Effector CD8-positive, alpha-beta T cell (primary cell): ENCODE measurements at regions not wholly inside any gene's neighbourhood (a gene's known extent, or its start where the extent isn't known, plus 50 kb on each side); places are given as distances from the start of the nearest gene placed in this dataset.
"Not testable (repeated sequence)": the region's sequence is repeated elsewhere in the genome, so short reads cannot be mapped to it uniquely, and the experiment has no call there.

Source experiments
- DNase-seq: peaks from one replicate; lab custom pipeline; 2025; lab: John Stamatoyannopoulos, UW

GRCh38 chr12:9372202-9372601, 164.0 kb upstream of the PZP start:
- DNase-seq, result no peak

DNA sequence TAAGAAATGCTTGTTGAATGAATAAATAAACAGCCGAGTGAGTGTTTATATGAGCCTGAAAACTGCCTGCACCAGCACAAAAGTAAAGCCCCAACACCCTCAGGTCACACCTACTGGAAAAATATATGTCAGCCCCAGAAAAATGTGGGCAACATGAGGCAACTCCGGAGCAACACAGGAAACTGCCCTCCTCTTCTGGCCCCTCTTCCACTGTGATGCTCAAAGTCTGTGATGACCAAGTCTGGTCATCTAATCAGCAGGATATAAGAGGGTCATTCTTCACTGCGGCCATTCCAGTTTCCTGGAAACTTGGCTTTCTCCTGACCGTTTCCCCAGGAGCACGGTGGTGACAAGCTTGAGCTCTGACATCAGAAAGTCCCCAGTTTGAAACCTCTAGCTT, 159.6 kb upstream of the PZP start:
- DNase-seq, result no peak

DNA sequence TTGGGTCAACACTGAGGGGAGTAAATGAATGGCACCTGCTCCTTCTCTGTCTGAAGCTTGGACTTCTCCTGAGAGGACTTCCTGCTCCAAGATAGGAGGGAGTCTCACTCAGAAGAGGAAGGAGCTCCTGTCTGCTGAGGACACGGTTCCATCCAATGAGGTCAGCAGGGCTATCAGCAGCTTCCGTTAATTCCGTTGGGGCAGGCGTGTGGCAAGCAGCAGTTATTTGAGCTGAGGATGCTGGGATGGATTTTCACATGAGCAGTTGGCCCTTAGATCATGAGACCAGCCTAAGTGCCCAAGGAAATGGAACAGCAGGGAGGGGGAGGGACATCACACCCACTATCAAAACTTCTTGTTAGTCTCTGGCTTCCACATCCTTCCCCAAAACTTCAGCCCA, 159.0 kb upstream of the PZP start:
- DNase-seq, result no peak

GRCh38 chr12:9365296-9365695, 157.1 kb upstream of the PZP start:
- no peak for DNase-seq

GRCh38 chr12:9364224-9365176, 156.3 kb upstream of the PZP start:
- no peak for DNase-seq

DNA sequence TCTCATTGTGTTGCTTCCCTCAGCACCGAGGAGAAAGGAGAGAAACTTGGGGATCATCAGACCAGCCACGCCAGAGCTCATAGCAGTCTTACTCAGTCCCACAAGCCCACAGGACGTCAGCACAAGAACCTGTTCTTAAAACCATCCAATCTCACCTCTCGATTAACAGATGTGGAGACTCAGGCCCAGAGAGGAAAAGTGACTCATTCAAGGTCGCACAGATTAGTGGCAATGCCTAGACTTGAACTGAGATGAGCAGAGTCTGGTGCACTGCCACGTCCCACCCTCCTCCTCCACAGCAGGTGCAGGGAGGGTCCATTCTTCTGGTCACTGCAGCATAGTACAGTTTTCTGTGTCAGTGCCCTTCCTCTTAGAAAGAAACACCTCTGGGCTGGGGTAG, 154.9 kb upstream of the PZP start:
- no peak for DNase-seq

DNA sequence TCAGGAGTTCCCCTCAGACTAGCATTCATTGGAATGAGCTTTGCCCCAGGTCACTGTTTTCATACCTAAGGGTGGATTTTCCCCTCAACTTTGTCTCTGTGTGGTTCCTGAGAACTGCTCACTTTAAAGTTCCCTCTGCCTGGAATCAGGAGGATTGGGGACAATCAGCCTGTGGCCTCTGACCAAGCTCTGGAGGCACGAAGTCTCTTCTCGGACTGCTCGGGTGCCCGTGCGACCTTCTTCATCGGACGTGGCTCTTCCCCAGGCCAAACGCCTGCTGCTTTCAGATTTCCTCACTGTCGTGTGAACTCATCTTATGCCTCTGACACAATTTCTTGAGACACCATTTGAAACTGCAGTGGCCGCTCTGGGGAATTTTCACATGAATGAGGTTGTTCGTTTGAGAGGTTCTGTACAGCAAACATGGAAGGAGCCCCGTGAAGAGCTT, 153.7 kb upstream of the PZP start:
- DNase-seq, result no peak

- DNase-seq, result not testable (repeated sequence)
Observed at GRCh38 chr12:9354009-9354754, 146.0 kb upstream of the PZP start.

DNA sequence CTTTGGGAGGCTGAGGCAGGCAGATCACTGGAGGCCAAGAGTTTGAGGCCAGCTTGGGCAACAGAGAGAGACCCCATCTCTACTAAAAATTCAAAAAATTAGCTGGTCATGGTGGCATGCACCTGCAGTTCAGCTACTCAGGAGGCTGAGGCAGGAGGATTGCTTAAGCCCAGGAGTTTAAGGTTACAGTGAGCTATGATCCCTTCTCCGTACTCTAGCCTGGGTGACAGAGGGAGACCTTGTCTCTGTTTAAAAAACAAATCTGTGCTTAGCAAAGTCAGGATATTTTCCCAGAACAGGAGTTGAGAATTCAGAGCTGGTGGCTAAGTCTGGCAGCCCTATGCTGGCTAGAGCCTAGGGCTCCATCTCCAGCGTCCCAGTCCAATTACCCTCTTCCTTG, 142.9 kb upstream of the PZP start:
- no peak for DNase-seq

GRCh38 chr12:9349888-9350885, 142.0 kb upstream of the PZP start:
- DNase-seq, result no peak

GRCh38 chr12:9348906-9349518, 140.8 kb upstream of the PZP start:
- DNase-seq, result no peak

DNA sequence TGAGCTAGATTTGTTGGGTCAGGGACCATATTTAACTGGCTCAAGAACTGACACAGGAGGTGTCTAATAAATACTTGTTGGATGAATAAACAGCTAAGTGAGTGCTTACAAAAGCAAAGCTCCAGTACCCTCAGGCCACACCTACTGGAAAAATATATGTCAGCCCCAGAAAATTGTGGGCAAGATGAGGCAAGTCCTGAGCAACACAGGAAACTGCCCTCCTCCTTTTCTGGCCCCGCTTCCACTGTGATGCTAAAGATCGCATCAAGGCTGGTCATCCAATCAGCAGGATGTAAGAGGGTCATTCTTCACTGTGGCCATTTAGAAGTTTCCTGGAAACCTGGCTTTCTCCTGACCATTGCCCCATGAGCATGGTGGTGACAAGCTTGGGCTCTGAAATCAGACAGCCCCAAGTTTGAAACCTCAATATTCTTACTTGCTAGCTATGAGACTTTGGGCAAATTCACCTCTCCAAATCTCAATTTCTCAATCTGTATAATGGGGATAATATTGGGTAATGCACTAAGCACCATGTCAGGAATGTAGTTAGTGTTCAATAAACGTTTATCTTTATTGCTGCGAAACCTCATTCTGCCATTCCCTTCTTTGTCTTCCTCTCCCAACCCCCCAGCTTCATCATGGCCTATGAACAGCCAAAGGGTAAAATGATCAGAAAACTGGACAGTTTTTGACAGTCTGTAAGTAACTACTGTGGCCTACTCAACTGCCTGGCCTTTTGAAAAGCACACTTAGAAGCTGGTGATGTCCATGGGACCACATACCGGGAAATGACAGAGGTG, 139.3 kb upstream of the PZP start:
- DNase-seq, result no peak

- DNase-seq, result no peak
Observed at GRCh38 chr12:9346866-9347327, 138.7 kb upstream of the PZP start.

DNA sequence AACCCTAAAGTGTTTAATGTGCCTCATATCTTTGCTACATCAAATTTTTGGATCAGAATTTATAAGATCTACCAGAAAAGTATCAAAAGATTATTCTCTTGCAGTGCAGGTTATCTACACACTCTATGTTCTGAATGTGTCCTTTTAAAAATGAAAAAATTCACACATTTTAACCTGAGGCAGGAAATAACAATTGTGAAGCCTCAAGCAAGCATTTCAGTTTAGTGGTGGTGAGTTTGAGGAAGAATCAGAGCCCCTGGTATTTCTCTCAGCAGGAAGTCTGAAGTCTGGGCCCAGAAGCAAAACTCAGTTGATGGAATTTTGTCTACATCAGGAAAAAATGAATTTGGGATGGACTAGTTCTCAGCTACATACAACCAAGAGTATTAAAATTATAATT, 137.0 kb upstream of the PZP start:
- DNase-seq, result no peak

GRCh38 chr12:9344541-9344940, 136.3 kb upstream of the PZP start:
- DNase-seq, result no peak

DNA sequence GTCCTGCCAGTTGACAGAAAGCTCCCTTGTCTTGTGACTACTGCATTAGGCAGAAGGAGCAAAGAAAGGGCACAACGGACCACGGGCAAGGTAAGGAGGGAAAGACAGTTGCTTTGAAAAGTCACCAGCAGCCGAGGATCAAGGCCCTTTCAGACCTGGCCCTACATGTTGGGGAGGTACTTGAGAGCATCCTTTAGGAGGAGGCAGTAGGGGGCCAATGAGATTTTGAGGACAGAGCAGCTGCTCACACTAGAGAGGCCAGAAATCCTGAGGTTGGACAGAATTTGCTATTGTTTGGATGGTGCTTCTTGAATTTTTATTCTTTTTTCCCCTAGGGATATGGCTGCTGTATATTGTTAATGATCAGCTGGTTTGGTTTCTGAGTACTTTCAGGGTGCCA, 135.5 kb upstream of the PZP start:
- DNase-seq, result no peak

GRCh38 chr12:9342614-9343353, 134.6 kb upstream of the PZP start:
- no peak for DNase-seq

GRCh38 chr12:9341260-9341585, 133.0 kb upstream of the PZP start:
- DNase-seq, result no peak

GRCh38 chr12:9340422-9341259, 132.4 kb upstream of the PZP start:
- DNase-seq, result no peak
